SK-N-MC (cell line): ENCODE measurements at regions not wholly inside any gene's neighbourhood (a gene's known extent, or its start where the extent isn't known, plus 50 kb on each side); places are given as distances from the start of the nearest gene placed in this dataset.

Source experiments
- DNase-seq: peaks from one replicate; pipeline ENCODE4 v3.0.0-alpha.2; 2011; ENCODE audit warnings: low read depth, low spot score
- H3K27ac ChIP-seq: fragments of 200-600 bp; sonication (generic); 2 replicates; pipeline ENCODE4 v1.5.1; 2016; ENCODE audit warnings: mixed run types
- H3K36me3 ChIP-seq: fragments of 200-600 bp; sonication (generic); 2 replicates; pipeline ENCODE4 v1.6.1; 2017; ENCODE audit warnings: antibody characterized with exemption, low read length, mixed read lengths; ENCODE audit not compliant: insufficient read depth
- H3K4me3 ChIP-seq: fragments of 200-600 bp; sonication (generic); 2 replicates; pipeline ENCODE4 v1.5.1; 2016
- H3K9ac ChIP-seq: fragments of 200-600 bp; sonication (generic); 2 replicates; pipeline ENCODE4 v1.8.0; 2017; ENCODE audit warnings: mixed run types, mixed read lengths; ENCODE audit not compliant: insufficient read length
- H3K9me3 ChIP-seq: fragments of 200-600 bp; sonication (generic); 2 replicates; pipeline ENCODE4 v1.6.1; 2017; ENCODE audit warnings: low read depth, mild to moderate bottlenecking, antibody characterized with exemption, low read length, moderate library complexity, mixed read lengths
- EZH2 ChIP-seq: fragments of 200-600 bp; sonication (generic); IDR thresholded peaks from one replicate; pipeline ENCODE4 v1.6.1; 2017; ENCODE audit warnings: antibody characterized with exemption
- FOXP2 ChIP-seq: optimal IDR thresholded peaks from 2 replicates; pipeline ENCODE3; 2011; ENCODE audit warnings: mild to moderate bottlenecking, moderate library complexity; ENCODE audit not compliant: insufficient read depth; ENCODE audit errors: extremely low read length, control extremely low read depth
- POLR2AphosphoS5 ChIP-seq: IDR thresholded peaks from 2 replicates; pipeline ENCODE4 v1.6.1; 2012; ENCODE audit warnings: mild to moderate bottlenecking, low read depth, low read length, borderline replicate concordance

- Histone ChIP-seq H3K36me3 (no peaks in the 10 kb centered on the region), H3K27ac (no peak overlapping the region), H3K9me3 (no peaks in the 10 kb centered on the region), H3K9ac (no peak overlapping the region), H3K4me3 (no peak overlapping the region)
- TF ChIP-seq POLR2AphosphoS5 (no peak), FOXP2 (no peak), EZH2 (no peak)
- no peak for DNase-seq
Measured at GRCh38 chr1:213383465-213383864, 332.4 kb downstream of the RPS6KC1 start.

GRCh38 chr1:213385201-213385600 lies 334.2 kb downstream of the RPS6KC1 start:
- Histone ChIP-seq H3K4me3 (no peak overlapping the region), H3K27ac (no peak overlapping the region), H3K9ac (no peak overlapping the region), H3K9me3 (no peaks in the 10 kb centered on the region), H3K36me3 (no peaks in the 10 kb centered on the region)
- TF ChIP-seq EZH2: no peak
- no peak for DNase-seq

- no peak overlapping the region for H3K9ac ChIP-seq
Measured at GRCh38 chr1:213385806-213386324, 334.8 kb downstream of the RPS6KC1 start.

GRCh38 chr1:213387380-213388015 lies 336.5 kb downstream of the RPS6KC1 start:
- Histone ChIP-seq H3K9me3 (no peaks in the 10 kb centered on the region), H3K4me3 (no peak overlapping the region), H3K27ac (no peak overlapping the region), H3K36me3 (no peaks in the 10 kb centered on the region), H3K9ac (no peak overlapping the region)
- TF ChIP-seq POLR2AphosphoS5 (no peak), FOXP2 (no peak), EZH2 (no peak)
- no peak for DNase-seq

More at GRCh38 chr1:213385806-213386324, 334.8 kb downstream of the RPS6KC1 start:
- no peaks in the 10 kb centered on the region for H3K36me3 ChIP-seq
- DNase-seq: no peak
- H3K9me3 ChIP-seq: no peaks in the 10 kb centered on the region
- H3K27ac ChIP-seq: no peak overlapping the region
- no peak for TF ChIP-seq EZH2
- no peak for TF ChIP-seq POLR2AphosphoS5
- TF ChIP-seq FOXP2: no peak
- H3K4me3 ChIP-seq: no peak overlapping the region

GRCh38 chr1:213388199-213388598 lies 337.2 kb downstream of the RPS6KC1 start:
- Histone ChIP-seq H3K9ac (no peak overlapping the region), H3K36me3 (no peaks in the 10 kb centered on the region), H3K27ac (no peak overlapping the region), H3K4me3 (no peak overlapping the region), H3K9me3 (no peaks in the 10 kb centered on the region)
- no peak for DNase-seq
- TF ChIP-seq EZH2 (no peak), FOXP2 (no peak), POLR2AphosphoS5 (no peak)

- Histone ChIP-seq H3K27ac (no peak overlapping the region), H3K4me3 (no peak overlapping the region), H3K9ac (no peak overlapping the region), H3K36me3 (no peaks in the 10 kb centered on the region), H3K9me3 (no peaks in the 10 kb centered on the region)
- DNase-seq: no peak
- TF ChIP-seq FOXP2: no peak
Measured at GRCh38 chr1:213389061-213389581, 338.1 kb downstream of the RPS6KC1 start.

GRCh38 chr1:213391445-213391844 lies 340.4 kb downstream of the RPS6KC1 start:
- Histone ChIP-seq H3K4me3 (no peak overlapping the region), H3K27ac (no peak overlapping the region), H3K9me3 (no peaks in the 10 kb centered on the region), H3K36me3 (no peaks in the 10 kb centered on the region), H3K9ac (no peak overlapping the region)
- DNase-seq: no peak
- TF ChIP-seq FOXP2 (no peak), EZH2 (no peak), POLR2AphosphoS5 (no peak)

GRCh38 chr1:213393860-213394259 lies 342.8 kb downstream of the RPS6KC1 start:
- no peak overlapping the region for H3K27ac ChIP-seq
- no peaks in the 10 kb centered on the region for H3K36me3 ChIP-seq
- no peak for DNase-seq

GRCh38 chr1:213394837-213395236 lies 343.8 kb downstream of the RPS6KC1 start:
- no peak overlapping the region for H3K27ac ChIP-seq
- DNase-seq: no peak
- TF ChIP-seq POLR2AphosphoS5 (no peak), EZH2 (no peak), FOXP2 (no peak)
- H3K9ac ChIP-seq: no peak overlapping the region
- H3K36me3 ChIP-seq: no peaks in the 10 kb centered on the region
- H3K9me3 ChIP-seq: no peaks in the 10 kb centered on the region
- H3K4me3 ChIP-seq: no peak overlapping the region

More at GRCh38 chr1:213393860-213394259, 342.8 kb downstream of the RPS6KC1 start:
- TF ChIP-seq POLR2AphosphoS5: no peak
- TF ChIP-seq FOXP2: no peak
- no peak for TF ChIP-seq EZH2
- H3K9me3 ChIP-seq: no peaks in the 10 kb centered on the region
- no peak overlapping the region for H3K9ac ChIP-seq
- H3K4me3 ChIP-seq: no peak overlapping the region
